B cell (primary cell): ENCODE measurements at regions not wholly inside any gene's neighbourhood (a gene's known extent, or its start where the extent isn't known, plus 50 kb on each side); places are given as distances from the start of the nearest gene placed in this dataset.

ENCODE experiments used
- ATAC-seq: fragments of 200-7000 bp; cut with Tn5 transposase; one replicate; pipeline ENCODE4 v1.10.0; 2021; ENCODE audit warnings: low read depth, mild to moderate bottlenecking, moderate number of reproducible peaks, moderate library complexity
- CTCF ChIA-PET: fragments of 350-600 bp; sonication (Branson Sonifier 250); formaldehyde crosslinking; loops from one replicate; lab custom pipeline; 2021; ENCODE audit warnings: antibody characterized with exemption, inconsistent platforms; lab: Charles Lee
- POLR2A ChIA-PET: fragments of 350-600 bp; sonication (Branson Sonifier 250); formaldehyde crosslinking; loops from one replicate; lab custom pipeline; 2021; ENCODE audit warnings: antibody characterized with exemption; lab: Charles Lee
- DNase-seq: peaks from one replicate; pipeline ENCODE4 v3.0.0; 2013
- H2AFZ ChIP-seq: 2 replicates; pipeline ENCODE4 v1.6.1; 2012; ENCODE audit warnings: mild to moderate bottlenecking, low read depth, low read length; ENCODE audit not compliant: insufficient read depth, poor library complexity, severe bottlenecking
- H3K27ac ChIP-seq, 2 donors: 1 replicate in 1 of 2; 2 replicates in 1 of 2; pipeline ENCODE4 v1.5.1; 2012 to 2013; ENCODE audit warnings: low read length in 2 of 2, mild to moderate bottlenecking in 2 of 2, moderate library complexity in 1 of 2
- H3K27me3 ChIP-seq, 4 experiments: fragments of 200-600 bp in 1 of 4; sonication (generic) in 1 of 4; replicated peaks in 1 of 4; 1 replicate in 2 of 4; 2 replicates in 2 of 4; pipeline versions ENCODE4 v1.6.1 to v1.7.0; 2013 to 2016; ENCODE audit warnings: low read length in 3 of 4, mild to moderate bottlenecking in 2 of 4, mixed read lengths in 1 of 4, moderate library complexity in 1 of 4; ENCODE audit not compliant: insufficient read depth in 4 of 4, control insufficient read depth in 3 of 4; ENCODE audit errors: control extremely low read depth in 1 of 4
- H3K36me3 ChIP-seq, 2 experiments: replicated peaks in 1 of 2; 1 replicate in 1 of 2; 2 replicates in 1 of 2; pipeline versions ENCODE4 v1.6.1 to v1.7.1; 2013; ENCODE audit warnings: low read length in 1 of 2; ENCODE audit not compliant: insufficient read depth in 2 of 2, control insufficient read depth in 1 of 2; ENCODE audit errors: control extremely low read depth in 1 of 2, extremely low read depth in 1 of 2
- H3K4me1 ChIP-seq, 2 donors: fragments of 200-600 bp in 1 of 2; sonication (generic) in 1 of 2; 1 replicate in 1 of 2; 2 replicates in 1 of 2; pipeline versions ENCODE4 v1.5.1 to v1.6.1; 2013 to 2017; ENCODE audit warnings: low read length in 2 of 2; ENCODE audit not compliant: control insufficient read depth in 2 of 2, insufficient read depth in 2 of 2
- H3K4me2 ChIP-seq: replicated peaks from 2 replicates; pipeline ENCODE3; 2012; ENCODE audit warnings: mild to moderate bottlenecking, low read depth, low read length; ENCODE audit not compliant: poor library complexity, severe bottlenecking
- H3K4me3 ChIP-seq, 5 experiments: fragments of 200-600 bp in 1 of 5; sonication (generic) in 1 of 5; 1 replicate in 3 of 5; 2 replicates in 2 of 5; pipeline versions ENCODE4 v1.5.1 to v1.7.0; 2011 to 2016; ENCODE audit warnings: low read length in 4 of 5, mild to moderate bottlenecking in 4 of 5, low read depth in 2 of 5, control low read depth in 1 of 5, moderate library complexity in 1 of 5; ENCODE audit not compliant: insufficient read depth in 1 of 5; ENCODE audit errors: control extremely low read depth in 1 of 5, extremely low read depth in 1 of 5
- H3K79me2 ChIP-seq: fragments of 200-600 bp; sonication (generic); one replicate; pipeline ENCODE4 v1.6.0; 2016; ENCODE audit warnings: low read length; ENCODE audit not compliant: control insufficient read depth, insufficient read depth
- H3K9ac ChIP-seq: fragments of 200-600 bp; sonication (generic); 2 replicates; pipeline ENCODE4 v1.6.1; 2017; ENCODE audit warnings: mild to moderate bottlenecking, low read length, moderate library complexity
- H3K9me3 ChIP-seq, 3 donors: one replicate each; pipeline versions ENCODE4 v1.6.1 to v1.7.1; 2013; ENCODE audit warnings: low read length in 2 of 3; ENCODE audit not compliant: control insufficient read depth in 2 of 3, insufficient read depth in 1 of 3; ENCODE audit errors: control extremely low read depth in 1 of 3
- H4K20me1 ChIP-seq: 2 replicates; pipeline ENCODE4 v1.6.0; 2012; ENCODE audit warnings: mild to moderate bottlenecking, low read length; ENCODE audit not compliant: insufficient read depth, control insufficient read depth, poor library complexity, severe bottlenecking
- H3K27ac Mint-ChIP-seq: one replicate; pipeline ENCODE4 v1.8.0; 2021; ENCODE audit warnings: mixed read lengths
- H3K27me3 Mint-ChIP-seq: one replicate; pipeline ENCODE4 v1.8.0; 2021; ENCODE audit warnings: mixed read lengths
- H3K4me1 Mint-ChIP-seq: one replicate; pipeline ENCODE4 v1.8.0; 2021; ENCODE audit warnings: mixed read lengths
- H3K4me3 Mint-ChIP-seq: one replicate; pipeline ENCODE4 v1.8.0; 2021; ENCODE audit warnings: mixed read lengths
- H3K9me3 Mint-ChIP-seq: one replicate; pipeline ENCODE4 v1.8.0; 2022; ENCODE audit warnings: mixed read lengths; ENCODE audit not compliant: insufficient read depth
- CTCF ChIP-seq: fragments of 200-600 bp; IDR thresholded peaks from one replicate; pipeline ENCODE4 v1.8.0; 2022; ENCODE audit warnings: antibody characterized with exemption, mild to moderate bottlenecking
- EZH2 ChIP-seq: IDR thresholded peaks from 2 replicates; pipeline ENCODE4 v1.6.1; 2012; ENCODE audit warnings: borderline replicate concordance, low read depth, mild to moderate bottlenecking, moderate library complexity, low read length; ENCODE audit not compliant: insufficient read depth, poor library complexity, severe bottlenecking
- WGBS: methylation state at CpG from one replicate; pipeline ENCODE4 v1.1.5; 2013; ENCODE audit warnings: missing lambda C conversion rate; ENCODE audit not compliant: insufficient coverage; 5-methylcytosine and 5-hydroxymethylcytosine counted together
- intact Hi-C: fragments of 100-400 bp; cut with micrococcal nuclease; formaldehyde crosslinking; loops from one replicate; pipeline ENCODE4 v1.10.0; 2022

- Histone ChIP-seq H3K9me3 (peaks cover 0 to 16% (median 0%) of the 10 kb centered on the region in 3 donors), H3K79me2 (no peaks in the 10 kb centered on the region), H3K4me1 (peaks cover 43 to 48% of the 10 kb centered on the region in 2 donors), H3K4me3 (no peak overlapping the region), H3K4me2 (peak overlapping the region; percentile 63), H3K36me3 (no peaks in the 10 kb centered on the region), H3K27me3 (no peaks in the 10 kb centered on the region), H2AFZ (no peak overlapping the region), H3K27ac (peak overlapping the region in 1 of 2 donors; percentile 1), H4K20me1 (no peaks in the 10 kb centered on the region), H3K9ac (peak overlapping the region; percentile 9)
- intact Hi-C loops, result no loop called here
- DNase-seq (peak; percentile 36), ATAC-seq (peak; percentile 18)
- Mint-ChIP-seq H3K27me3 (no peaks in the 10 kb centered on the region), H3K27ac (peak overlapping the region; percentile 83), H3K9me3 (no peaks in the 10 kb centered on the region), H3K4me1 (peaks cover 61% of the 10 kb centered on the region), H3K4me3 (peak overlapping the region; percentile 77)
- ChIA-PET CTCF (interaction anchor here (1.0 to 4.1 kb wide), 6 partner anchors 10 to 136 kb away, joined by 3 to 31 read pairs (median 3); no protein-coding TSS in a partner anchor), POLR2A (interaction anchor here (0.6 to 3.1 kb wide), 3 partner anchors 20 to 36 kb away, joined by 6 to 19 read pairs (median 8); no protein-coding TSS in a partner anchor)
- TF ChIP-seq EZH2 (no peak), CTCF (no peak)
- WGBS, result 32% methylated on average over 5 of the region's 5 CpGs
Measured at GRCh38 chr1:4046836-4047461, 146.9 kb upstream of the C1orf174 start.

DNA sequence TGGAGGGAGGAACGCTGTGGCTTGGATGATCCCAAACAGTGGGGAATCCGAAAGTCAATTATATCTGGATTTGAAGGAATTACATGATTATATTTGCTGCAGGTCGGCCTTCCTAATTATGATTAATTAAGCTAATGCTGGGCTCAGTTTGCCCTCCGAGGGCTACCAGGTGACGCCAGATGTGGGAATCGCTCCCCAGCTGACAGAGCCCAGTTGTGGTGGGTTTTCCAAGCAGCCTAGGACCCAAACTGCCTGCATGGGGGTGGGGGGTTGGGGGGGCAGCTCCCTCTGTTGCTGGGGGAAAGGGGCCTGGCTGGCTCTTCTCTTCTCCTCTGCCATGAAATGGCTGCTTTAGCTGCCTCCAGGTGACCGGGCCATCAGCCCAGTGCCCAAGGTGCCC, 147.6 kb upstream of the C1orf174 start:
- TF ChIP-seq EZH2 (no peak), CTCF (no peak)
- 94% methylated on average over 4 of the region's 7 CpGs for WGBS
- H3K27ac Mint-ChIP-seq, result peak overlapping the region; percentile 83

More for the DNA sequence above, 147.6 kb upstream of the C1orf174 start:
- ATAC-seq (no peak), DNase-seq (no peak)
- no peaks in the 10 kb centered on the region for H3K79me2 ChIP-seq
- H3K4me3 ChIP-seq, result no peak overlapping the region
- no peaks in the 10 kb centered on the region for H3K9me3 Mint-ChIP-seq
- peak overlapping the region; percentile 77 for H3K4me3 Mint-ChIP-seq
- no peaks in the 10 kb centered on the region for H4K20me1 ChIP-seq
- H3K4me1 Mint-ChIP-seq, result peaks cover 61% of the 10 kb centered on the region
- no peaks in the 10 kb centered on the region for H3K27me3 ChIP-seq
- no peak overlapping the region for H2AFZ ChIP-seq
- H3K27me3 Mint-ChIP-seq, result peaks cover 2% of the 10 kb centered on the region
- H3K4me1 ChIP-seq, result peaks cover 43 to 48% of the 10 kb centered on the region in 2 donors
- H3K36me3 ChIP-seq, result no peaks in the 10 kb centered on the region
- no peak overlapping the region for H3K27ac ChIP-seq
- H3K4me2 ChIP-seq, result peak overlapping the region; percentile 63
- no peak overlapping the region for H3K9ac ChIP-seq
- intact Hi-C loops, result no loop called here
- peaks cover 0 to 16% (median 0%) of the 10 kb centered on the region in 3 donors for H3K9me3 ChIP-seq
- ChIA-PET CTCF (interaction anchor here (0.9 to 4.1 kb wide), 10 partner anchors 9 to 190 kb away, joined by 3 to 31 read pairs (median 4); partner anchors contain the start of genes CEP104 and DFFB), POLR2A (interaction anchor here (1.4 kb wide), 1 partner anchor 21 kb away, joined by 8 read pairs; no protein-coding TSS in a partner anchor)
